Osteoblast (primary cell): ENCODE measurements at regions not wholly inside any gene's neighbourhood (a gene's known extent, or its start where the extent isn't known, plus 50 kb on each side); places are given as distances from the start of the nearest gene placed in this dataset.

ENCODE experiments used
- DNase-seq: peaks from one replicate; pipeline ENCODE4 v3.0.0; 2011; ENCODE audit warnings: low spot score, mixed read lengths; ENCODE audit not compliant: insufficient read length; ENCODE audit errors: missing footprints
- H2AFZ ChIP-seq: 2 replicates; pipeline ENCODE4 v1.6.0; 2011; ENCODE audit warnings: mild to moderate bottlenecking, low read length
- H3K27ac ChIP-seq: 2 replicates; pipeline ENCODE4 v1.5.1; 2011; ENCODE audit warnings: mild to moderate bottlenecking, low read depth, low read length, moderate library complexity
- H3K27me3 ChIP-seq: 2 replicates; pipeline ENCODE4 v1.6.0; 2012; ENCODE audit warnings: mild to moderate bottlenecking, control low read depth, inconsistent platforms, low read length, moderate library complexity; ENCODE audit not compliant: insufficient read depth
- H3K36me3 ChIP-seq: 2 replicates; pipeline ENCODE4 v1.5.1; 2011; ENCODE audit warnings: mild to moderate bottlenecking, low read length, control low read depth, moderate library complexity; ENCODE audit not compliant: insufficient read depth
- H3K4me1 ChIP-seq: 2 replicates; pipeline ENCODE4 v1.5.1; 2011; ENCODE audit warnings: mild to moderate bottlenecking, low read length, control low read depth, moderate library complexity; ENCODE audit not compliant: insufficient read depth
- H3K4me2 ChIP-seq: 2 replicates; pipeline ENCODE4 v1.6.0; 2011; ENCODE audit warnings: mild to moderate bottlenecking, low read length; ENCODE audit not compliant: insufficient read depth
- H3K4me3 ChIP-seq: fragments of 200-600 bp; sonication (generic); 3 replicates; pipeline ENCODE4 v1.5.1; 2012; ENCODE audit warnings: mild to moderate bottlenecking, low read length, inconsistent platforms; ENCODE audit not compliant: insufficient read depth
- H3K79me2 ChIP-seq: 2 replicates; pipeline ENCODE4 v1.6.0; 2012; ENCODE audit warnings: mild to moderate bottlenecking, low read length, control low read depth, inconsistent platforms; ENCODE audit not compliant: insufficient read depth
- H3K9me3 ChIP-seq: 2 replicates; pipeline ENCODE4 v1.5.1; 2011; ENCODE audit warnings: low read depth, low read length, control low read depth
- H4K20me1 ChIP-seq: 2 replicates; pipeline ENCODE4 v1.6.0; 2012; ENCODE audit warnings: mild to moderate bottlenecking, low read length, control low read depth; ENCODE audit not compliant: insufficient read depth
- TF ChIP-seq, protein P1 (sequence below): IDR thresholded peaks from 2 replicates; pipeline ENCODE4 v1.5.1; 2011; ENCODE audit warnings: mild to moderate bottlenecking, low read depth, low read length, moderate library complexity; ENCODE audit errors: extremely low read depth

DNA sequence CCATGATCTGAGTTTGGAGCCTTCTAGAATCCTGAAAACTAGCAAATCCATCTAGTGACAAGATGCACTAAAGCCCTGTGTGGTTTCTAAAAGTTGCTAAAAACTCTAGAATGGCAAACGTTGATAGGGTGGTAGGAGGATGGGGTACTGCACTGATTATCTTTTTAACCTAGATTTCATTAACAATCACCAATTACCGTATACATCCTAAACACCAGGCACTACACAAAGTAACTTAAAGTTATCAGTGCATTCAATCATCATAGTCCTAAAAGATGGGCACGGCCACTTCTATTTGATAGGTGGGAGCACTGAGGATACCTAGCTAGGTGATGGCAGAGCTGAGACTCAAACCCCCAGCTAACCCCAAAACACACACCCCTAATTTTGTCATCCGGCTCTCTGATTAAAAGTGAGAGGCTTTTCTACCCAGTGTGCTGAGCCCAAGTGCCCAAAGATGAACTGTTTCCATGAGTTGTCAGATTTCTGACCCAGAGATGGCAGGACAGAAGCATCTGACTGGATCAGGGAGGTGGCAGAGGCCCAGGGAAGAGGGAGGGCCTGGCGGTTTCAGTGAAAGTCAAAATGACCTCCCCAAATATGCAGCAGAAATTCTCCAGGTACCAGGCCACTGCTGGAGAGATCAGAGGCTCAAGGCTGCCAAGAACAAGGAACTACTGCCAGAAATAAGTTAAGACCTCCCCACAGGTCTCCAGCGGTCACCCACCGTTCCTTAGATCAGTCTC, 396.8 kb downstream of the SOX9 start:
- Histone ChIP-seq H3K27me3 (no peaks in the 10 kb centered on the region), H3K79me2 (peaks cover 31% of the 10 kb centered on the region), H4K20me1 (peaks cover 11% of the 10 kb centered on the region), H3K4me2 (peak overlapping the region; percentile 52), H2AFZ (no peak overlapping the region), H3K27ac (peak overlapping the region; percentile 2), H3K36me3 (no peaks in the 10 kb centered on the region), H3K4me3 (peak overlapping the region; percentile 20), H3K9me3 (no peaks in the 10 kb centered on the region), H3K4me1 (peaks cover 29% of the 10 kb centered on the region)
- TF ChIP-seq, protein P1, sequence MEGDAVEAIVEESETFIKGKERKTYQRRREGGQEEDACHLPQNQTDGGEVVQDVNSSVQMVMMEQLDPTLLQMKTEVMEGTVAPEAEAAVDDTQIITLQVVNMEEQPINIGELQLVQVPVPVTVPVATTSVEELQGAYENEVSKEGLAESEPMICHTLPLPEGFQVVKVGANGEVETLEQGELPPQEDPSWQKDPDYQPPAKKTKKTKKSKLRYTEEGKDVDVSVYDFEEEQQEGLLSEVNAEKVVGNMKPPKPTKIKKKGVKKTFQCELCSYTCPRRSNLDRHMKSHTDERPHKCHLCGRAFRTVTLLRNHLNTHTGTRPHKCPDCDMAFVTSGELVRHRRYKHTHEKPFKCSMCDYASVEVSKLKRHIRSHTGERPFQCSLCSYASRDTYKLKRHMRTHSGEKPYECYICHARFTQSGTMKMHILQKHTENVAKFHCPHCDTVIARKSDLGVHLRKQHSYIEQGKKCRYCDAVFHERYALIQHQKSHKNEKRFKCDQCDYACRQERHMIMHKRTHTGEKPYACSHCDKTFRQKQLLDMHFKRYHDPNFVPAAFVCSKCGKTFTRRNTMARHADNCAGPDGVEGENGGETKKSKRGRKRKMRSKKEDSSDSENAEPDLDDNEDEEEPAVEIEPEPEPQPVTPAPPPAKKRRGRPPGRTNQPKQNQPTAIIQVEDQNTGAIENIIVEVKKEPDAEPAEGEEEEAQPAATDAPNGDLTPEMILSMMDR, result no peak
- no peak for DNase-seq

DNA sequence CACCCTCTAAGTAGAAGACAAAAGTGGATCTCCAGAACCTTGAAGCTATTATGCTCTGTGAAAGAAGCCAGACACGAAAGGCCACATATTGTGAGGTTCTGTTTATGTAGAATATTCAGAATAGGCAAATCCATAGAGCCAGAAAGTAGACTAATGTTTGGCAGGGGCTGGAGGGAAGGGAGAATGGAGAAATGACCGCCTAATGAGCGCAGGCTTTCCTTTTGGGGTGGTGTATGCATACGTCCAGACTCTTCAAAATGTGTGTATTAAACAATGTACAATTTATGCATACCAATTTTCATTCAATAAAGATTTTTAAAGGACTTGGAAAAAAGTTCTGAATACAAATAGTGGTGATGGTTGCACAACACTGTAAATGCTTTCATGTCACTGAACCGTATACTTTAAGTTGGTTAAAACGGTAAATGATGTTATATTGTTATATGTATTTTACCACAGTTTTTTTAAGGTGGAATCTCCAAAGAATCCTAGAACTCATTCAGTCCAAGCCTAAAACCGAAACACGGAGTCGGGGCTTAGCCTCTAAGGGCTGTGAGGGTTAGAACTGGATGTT, 397.4 kb downstream of the SOX9 start:
- Histone ChIP-seq H3K4me2 (no peak overlapping the region), H3K36me3 (no peaks in the 10 kb centered on the region), H3K9me3 (no peaks in the 10 kb centered on the region), H3K27ac (no peak overlapping the region), H4K20me1 (peaks cover 9% of the 10 kb centered on the region), H3K79me2 (peaks cover 27% of the 10 kb centered on the region), H3K27me3 (no peaks in the 10 kb centered on the region), H3K4me1 (peaks cover 29% of the 10 kb centered on the region), H3K4me3 (no peak overlapping the region), H2AFZ (no peak overlapping the region)
- no peak for DNase-seq
- TF ChIP-seq, protein P1, result no peak

DNA sequence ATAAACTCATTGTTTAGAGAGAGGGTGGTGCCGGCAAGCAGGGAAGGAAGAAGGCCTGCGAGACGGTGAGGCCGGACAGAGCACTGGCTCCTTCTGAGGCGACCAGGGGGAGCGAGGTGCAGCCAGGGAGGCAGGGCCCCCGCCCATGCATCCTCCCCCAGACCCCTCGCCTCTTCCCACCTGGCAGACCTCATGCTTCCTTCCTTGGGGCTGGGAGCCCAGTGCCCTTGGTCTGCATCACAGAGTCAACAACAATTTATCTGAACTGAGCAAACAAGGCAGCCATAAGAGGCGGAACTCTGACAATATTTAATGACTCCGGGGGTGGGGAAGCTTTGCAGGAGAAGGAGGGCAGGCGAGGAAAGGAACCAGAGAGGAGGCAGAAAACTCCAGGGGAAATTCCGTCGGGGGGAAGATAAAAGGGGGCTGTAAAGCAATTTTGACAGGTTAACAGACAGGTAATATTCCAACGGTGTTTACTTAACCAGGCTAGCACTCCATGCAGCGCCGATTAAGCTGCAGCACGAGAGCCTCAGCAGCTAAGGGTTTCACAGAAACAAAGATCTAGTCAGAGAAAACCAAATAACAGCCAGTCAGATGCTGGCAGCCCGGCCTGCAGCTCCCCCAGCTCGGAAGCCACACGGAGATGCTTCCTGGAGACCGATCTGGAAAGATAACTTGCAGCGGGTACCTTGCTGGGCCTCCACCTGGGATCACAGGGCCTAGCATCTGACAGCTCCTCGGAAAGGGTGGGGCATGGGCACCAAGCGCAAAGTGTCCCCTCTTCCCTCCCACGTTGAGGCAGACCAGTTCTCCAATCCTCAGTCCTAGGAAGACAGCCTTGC, 398.2 kb downstream of the SOX9 start:
- Histone ChIP-seq H3K4me1 (peaks cover 29% of the 10 kb centered on the region), H3K4me3 (no peak overlapping the region), H3K27ac (no peak overlapping the region), H3K9me3 (no peaks in the 10 kb centered on the region), H3K27me3 (no peaks in the 10 kb centered on the region), H2AFZ (no peak overlapping the region), H3K4me2 (no peak overlapping the region), H4K20me1 (peaks cover 9% of the 10 kb centered on the region), H3K79me2 (peaks cover 27% of the 10 kb centered on the region), H3K36me3 (no peaks in the 10 kb centered on the region)
- TF ChIP-seq, protein P1, result no peak
- no peak for DNase-seq

DNA sequence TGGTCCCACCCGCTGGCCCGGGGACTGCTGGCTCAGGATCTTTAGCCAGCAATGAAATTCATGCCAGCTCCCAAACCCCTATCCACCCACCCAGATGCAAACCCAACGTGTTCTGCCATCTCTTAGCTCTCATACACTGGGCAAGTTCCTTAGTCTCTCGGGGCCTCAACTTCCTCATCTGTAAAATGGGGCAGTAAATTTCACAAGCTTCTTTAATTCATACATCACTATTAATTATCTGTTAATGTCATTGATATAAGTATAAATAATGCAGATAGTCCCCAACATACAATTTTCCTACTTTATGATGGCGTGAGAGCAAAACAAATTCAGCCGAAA, 398.7 kb downstream of the SOX9 start:
- H2AFZ ChIP-seq, result no peak overlapping the region
- H3K9me3 ChIP-seq, result no peaks in the 10 kb centered on the region
- H3K79me2 ChIP-seq, result peaks cover 24% of the 10 kb centered on the region
- H3K4me1 ChIP-seq, result peaks cover 27% of the 10 kb centered on the region
- TF ChIP-seq, protein P1, result no peak
- no peaks in the 10 kb centered on the region for H3K36me3 ChIP-seq
- H3K27ac ChIP-seq, result no peak overlapping the region
- no peak overlapping the region for H3K4me3 ChIP-seq
- no peak for DNase-seq
- no peak overlapping the region for H3K4me2 ChIP-seq
- peaks cover 6% of the 10 kb centered on the region for H4K20me1 ChIP-seq
- no peaks in the 10 kb centered on the region for H3K27me3 ChIP-seq
